ENCODE measurements at regions not wholly inside any gene's neighbourhood (a gene's known extent, or its start where the extent isn't known, plus 50 kb on each side); places are given as distances from the start of the nearest gene placed in this dataset.
"Not testable (repeated sequence)": the region's sequence is repeated elsewhere in the genome, so short reads cannot be mapped to it uniquely, and the experiment has no call there.

GRCh38 chr12:116436561-116437249 lies 122.5 kb upstream of the MAP1LC3B2 start:
- H3K27ac Mint-ChIP-seq (ENCODE audit: low read depth), result no peak overlapping the region
- H3K4me3 Mint-ChIP-seq, result no peak overlapping the region
- ATAC-seq (replicated peaks; ENCODE audit: extremely low read depth, poor library complexity, severe bottlenecking), result no peak
- H3K36me3 Mint-ChIP-seq (ENCODE audit: insufficient read depth), result peaks cover 2% of the 10 kb centered on the region
- no peak for DNase-seq (ENCODE audit: low spot score in 2 of 2)
- H3K4me1 Mint-ChIP-seq, result no peaks in the 10 kb centered on the region
- H3K27me3 Mint-ChIP-seq, result peaks cover 19% of the 10 kb centered on the region
- H3K9me3 Mint-ChIP-seq, result no peaks in the 10 kb centered on the region

GRCh38 chr12:116441292-116441691 lies 117.9 kb upstream of the MAP1LC3B2 start:
- DNase-seq (ENCODE audit: low spot score in 2 of 2) (no peak), ATAC-seq (replicated peaks; ENCODE audit: extremely low read depth, poor library complexity, severe bottlenecking) (no peak)
- H3K4me3 Mint-ChIP-seq, result no peak overlapping the region
- H3K27me3 Mint-ChIP-seq, result peaks cover 18% of the 10 kb centered on the region
- peaks cover 2% of the 10 kb centered on the region for H3K36me3 Mint-ChIP-seq (ENCODE audit: insufficient read depth)
- no peak overlapping the region for H3K27ac Mint-ChIP-seq (ENCODE audit: low read depth)
- H3K9me3 Mint-ChIP-seq, result no peaks in the 10 kb centered on the region
- no peaks in the 10 kb centered on the region for H3K4me1 Mint-ChIP-seq

GRCh38 chr12:116442304-116442703 lies 116.9 kb upstream of the MAP1LC3B2 start:
- H3K27me3 Mint-ChIP-seq, result peaks cover 8% of the 10 kb centered on the region
- DNase-seq (ENCODE audit: low spot score in 2 of 2), result no peak
- H3K27ac Mint-ChIP-seq (ENCODE audit: low read depth), result no peak overlapping the region
- no peak for ATAC-seq (replicated peaks; ENCODE audit: extremely low read depth, poor library complexity, severe bottlenecking)
- H3K36me3 Mint-ChIP-seq (ENCODE audit: insufficient read depth), result peaks cover 2% of the 10 kb centered on the region
- H3K9me3 Mint-ChIP-seq, result no peaks in the 10 kb centered on the region
- no peak overlapping the region for H3K4me3 Mint-ChIP-seq
- H3K4me1 Mint-ChIP-seq, result no peaks in the 10 kb centered on the region

GRCh38 chr12:116442946-116443345 lies 116.2 kb upstream of the MAP1LC3B2 start:
- H3K4me3 Mint-ChIP-seq, result no peak overlapping the region
- ATAC-seq (replicated peaks; ENCODE audit: extremely low read depth, poor library complexity, severe bottlenecking) (no peak), DNase-seq (ENCODE audit: low spot score in 2 of 2) (no peak)
- H3K9me3 Mint-ChIP-seq, result no peaks in the 10 kb centered on the region
- H3K36me3 Mint-ChIP-seq (ENCODE audit: insufficient read depth), result peaks cover 2% of the 10 kb centered on the region
- H3K4me1 Mint-ChIP-seq, result no peaks in the 10 kb centered on the region
- peak overlapping the region; percentile 71 for H3K27ac Mint-ChIP-seq (ENCODE audit: low read depth)
- peaks cover 4% of the 10 kb centered on the region for H3K27me3 Mint-ChIP-seq

GRCh38 chr12:116443821-116444589 lies 115.2 kb upstream of the MAP1LC3B2 start:
- ATAC-seq (replicated peaks; ENCODE audit: extremely low read depth, poor library complexity, severe bottlenecking) (no peak), DNase-seq (ENCODE audit: low spot score in 2 of 2) (no peak)
- Mint-ChIP-seq H3K4me1 (no peaks in the 10 kb centered on the region), H3K27ac (ENCODE audit: low read depth) (no peak overlapping the region), H3K4me3 (no peak overlapping the region), H3K36me3 (ENCODE audit: insufficient read depth) (peaks cover 2% of the 10 kb centered on the region), H3K27me3 (no peaks in the 10 kb centered on the region), H3K9me3 (no peaks in the 10 kb centered on the region)

- H3K9me3 Mint-ChIP-seq, result no peaks in the 10 kb centered on the region
- H3K27me3 Mint-ChIP-seq, result no peaks in the 10 kb centered on the region
- no peak overlapping the region for H3K4me3 Mint-ChIP-seq
- no peak overlapping the region for H3K27ac Mint-ChIP-seq (ENCODE audit: low read depth)
- no peak for DNase-seq (ENCODE audit: low spot score in 2 of 2)
- ATAC-seq (replicated peaks; ENCODE audit: extremely low read depth, poor library complexity, severe bottlenecking), result no peak
- H3K36me3 Mint-ChIP-seq (ENCODE audit: insufficient read depth), result peaks cover 2% of the 10 kb centered on the region
- no peaks in the 10 kb centered on the region for H3K4me1 Mint-ChIP-seq
Observed at GRCh38 chr12:116444590-116444943, 114.6 kb upstream of the MAP1LC3B2 start.

- Mint-ChIP-seq H3K4me3 (no peak overlapping the region), H3K36me3 (ENCODE audit: insufficient read depth) (no peaks in the 10 kb centered on the region), H3K9me3 (no peaks in the 10 kb centered on the region), H3K27ac (ENCODE audit: low read depth) (no peak overlapping the region), H3K27me3 (no peaks in the 10 kb centered on the region), H3K4me1 (no peaks in the 10 kb centered on the region)
- no peak for DNase-seq (ENCODE audit: low spot score in 2 of 2)
- ATAC-seq (replicated peaks; ENCODE audit: extremely low read depth, poor library complexity, severe bottlenecking), result no peak
Observed at GRCh38 chr12:116448165-116448739, 110.9 kb upstream of the MAP1LC3B2 start.

GRCh38 chr12:116450406-116450910 lies 108.7 kb upstream of the MAP1LC3B2 start:
- Mint-ChIP-seq H3K27me3 (no peaks in the 10 kb centered on the region), H3K4me3 (no peak overlapping the region), H3K9me3 (no peaks in the 10 kb centered on the region), H3K4me1 (no peaks in the 10 kb centered on the region), H3K27ac (ENCODE audit: low read depth) (no peak overlapping the region), H3K36me3 (ENCODE audit: insufficient read depth) (no peaks in the 10 kb centered on the region)
- DNase-seq (ENCODE audit: low spot score in 2 of 2) (no peak), ATAC-seq (replicated peaks; ENCODE audit: extremely low read depth, poor library complexity, severe bottlenecking) (no peak)

- not testable (repeated sequence) for DNase-seq (ENCODE audit: low spot score in 2 of 2); H3K9me3 Mint-ChIP-seq; H3K4me1 Mint-ChIP-seq; H3K36me3 Mint-ChIP-seq (ENCODE audit: insufficient read depth); H3K4me3 Mint-ChIP-seq; H3K27ac Mint-ChIP-seq (ENCODE audit: low read depth); ATAC-seq (replicated peaks; ENCODE audit: extremely low read depth, poor library complexity, severe bottlenecking)
- H3K27me3 Mint-ChIP-seq, result peaks cover 19% of the 10 kb centered on the region
Observed at GRCh38 chr12:116452975-116453374, 106.2 kb upstream of the MAP1LC3B2 start.

GRCh38 chr12:116453631-116454030 lies 105.5 kb upstream of the MAP1LC3B2 start:
- Mint-ChIP-seq H3K4me3 (no peak overlapping the region), H3K9me3 (no peaks in the 10 kb centered on the region), H3K36me3 (ENCODE audit: insufficient read depth) (peaks cover 2% of the 10 kb centered on the region), H3K27ac (ENCODE audit: low read depth) (no peak overlapping the region), H3K4me1 (no peaks in the 10 kb centered on the region), H3K27me3 (peaks cover 19% of the 10 kb centered on the region)
- no peak for DNase-seq (ENCODE audit: low spot score in 2 of 2)
- ATAC-seq (replicated peaks; ENCODE audit: extremely low read depth, poor library complexity, severe bottlenecking), result no peak

- Mint-ChIP-seq H3K36me3 (ENCODE audit: insufficient read depth) (peaks cover 2% of the 10 kb centered on the region), H3K4me1 (no peaks in the 10 kb centered on the region), H3K4me3 (no peak overlapping the region), H3K27ac (ENCODE audit: low read depth) (no peak overlapping the region), H3K27me3 (peaks cover 19% of the 10 kb centered on the region), H3K9me3 (no peaks in the 10 kb centered on the region)
- DNase-seq (ENCODE audit: low spot score in 2 of 2) (no peak), ATAC-seq (replicated peaks; ENCODE audit: extremely low read depth, poor library complexity, severe bottlenecking) (no peak)
Observed at GRCh38 chr12:116454076-116454475, 105.1 kb upstream of the MAP1LC3B2 start.

GRCh38 chr12:116454950-116455447 lies 104.2 kb upstream of the MAP1LC3B2 start:
- Mint-ChIP-seq H3K27ac (ENCODE audit: low read depth) (no peak overlapping the region), H3K36me3 (ENCODE audit: insufficient read depth) (peaks cover 2% of the 10 kb centered on the region), H3K4me3 (no peak overlapping the region), H3K9me3 (no peaks in the 10 kb centered on the region), H3K4me1 (no peaks in the 10 kb centered on the region), H3K27me3 (peaks cover 19% of the 10 kb centered on the region)
- DNase-seq (ENCODE audit: low spot score in 2 of 2) (no peak), ATAC-seq (replicated peaks; ENCODE audit: extremely low read depth, poor library complexity, severe bottlenecking) (no peak)

All from central memory CD8-positive, alpha-beta T cell (primary cell).